Erythroblast (primary cell): ENCODE measurements at regions not wholly inside any gene's neighbourhood (a gene's known extent, or its start where the extent isn't known, plus 50 kb on each side); places are given as distances from the start of the nearest gene placed in this dataset.

Experiments used
- GATA1 ChIP-seq: IDR thresholded peaks from 2 replicates; pipeline ENCODE4 v1.6.1; 2011; ENCODE audit warnings: low read depth, mild to moderate bottlenecking, control low read depth, low read length, moderate library complexity
- POLR2A ChIP-seq: IDR thresholded peaks from 2 replicates; pipeline ENCODE4 v1.6.1; 2011; ENCODE audit warnings: mild to moderate bottlenecking, low read length

DNA sequence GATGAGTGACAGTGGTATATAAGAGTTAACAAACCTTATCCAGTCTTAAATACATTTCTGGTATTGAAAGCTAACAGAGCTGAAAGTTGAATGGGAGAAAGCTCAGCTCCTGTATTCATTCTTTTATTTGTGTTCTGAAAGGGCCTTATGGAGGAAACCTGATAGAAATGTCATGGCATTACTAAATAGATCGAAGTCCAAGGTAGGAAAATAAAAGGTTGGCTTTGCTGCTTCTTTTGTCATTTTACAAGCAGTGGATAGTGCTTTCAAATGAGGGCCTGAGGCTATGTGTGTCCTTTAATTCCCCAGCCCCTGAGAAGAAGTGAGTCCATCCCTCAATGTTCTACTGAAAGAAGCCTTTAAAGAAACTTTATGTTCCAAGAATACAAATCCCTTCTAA lies 974.3 kb upstream of the INTU start:
- no peak for TF ChIP-seq POLR2A
- no peak for TF ChIP-seq GATA1
